T-cell (primary cell): ENCODE measurements at regions not wholly inside any gene's neighbourhood (a gene's known extent, or its start where the extent isn't known, plus 50 kb on each side); places are given as distances from the start of the nearest gene placed in this dataset.

Source experiments
- ATAC-seq, 4 experiments: fragments of 200-7000 bp in 3 of 4; fragments of 150-1000 bp in 1 of 4; cut with Tn5 transposase; replicated peaks in 1 of 4; 1 replicate in 3 of 4; 2 replicates in 1 of 4; pipeline ENCODE4 v1.10.0; 2021; ENCODE audit warnings: moderate library complexity in 3 of 4, mild to moderate bottlenecking in 2 of 4, moderate number of reproducible peaks in 1 of 4
- CTCF ChIA-PET, 2 donors: fragments of 300-600 bp; sonication (Branson Sonifier 250); formaldehyde crosslinking; loops; one replicate each; lab custom pipeline; 2022; ENCODE audit warnings: antibody characterized with exemption in 2 of 2; lab: Charles Lee
- POLR2A ChIA-PET, 2 donors: fragments of 300-600 bp; sonication (Branson Sonifier 250); formaldehyde crosslinking; loops; one replicate each; lab custom pipeline; 2022; ENCODE audit warnings: antibody characterized with exemption in 2 of 2; lab: Charles Lee
- DNase-seq, 35 experiments: peaks; one replicate each; pipeline versions ENCODE4 v3.0.0 to v3.0.0-alpha.2; 2013 to 2023
- H3K27ac ChIP-seq: one replicate; pipeline ENCODE4 v1.5.1; 2013; ENCODE audit warnings: low read length
- H3K27me3 ChIP-seq, 2 experiments: replicated peaks in 1 of 2; 1 replicate in 1 of 2; 2 replicates in 1 of 2; pipeline versions ENCODE4 v1.6.1 to v1.7.0; 2013; ENCODE audit warnings: low read length in 1 of 2, mixed read lengths in 1 of 2; ENCODE audit not compliant: control insufficient read depth in 2 of 2, insufficient read depth in 2 of 2; ENCODE audit errors: extremely low read depth in 1 of 2
- H3K36me3 ChIP-seq, 2 donors: 1 replicate in 1 of 2; 2 replicates in 1 of 2; pipeline versions ENCODE4 v1.6.1 to v1.7.0; 2013; ENCODE audit warnings: low read length in 1 of 2; ENCODE audit not compliant: control insufficient read depth in 2 of 2, insufficient read depth in 1 of 2; ENCODE audit errors: extremely low read depth in 1 of 2
- H3K4me1 ChIP-seq, 2 experiments: 1 replicate in 1 of 2; 2 replicates in 1 of 2; pipeline versions ENCODE4 v1.6.1 to v1.7.0; 2013; ENCODE audit warnings: low read length in 2 of 2, mixed read lengths in 1 of 2; ENCODE audit not compliant: insufficient read depth in 2 of 2, control insufficient read depth in 1 of 2; ENCODE audit errors: extremely low read depth in 1 of 2
- H3K4me3 ChIP-seq, 2 donors: 1 replicate in 1 of 2; 2 replicates in 1 of 2; pipeline versions ENCODE4 v1.5.1 to v1.7.0; 2013; ENCODE audit warnings: mild to moderate bottlenecking in 2 of 2, low read length in 1 of 2, moderate library complexity in 1 of 2; ENCODE audit not compliant: control insufficient read depth in 1 of 2; ENCODE audit errors: extremely low read depth in 1 of 2
- H3K9me3 ChIP-seq: 2 replicates; pipeline ENCODE4 v1.7.0; 2013
- H3K27ac Mint-ChIP-seq, 2 donors: one replicate each; pipeline ENCODE4 v1.8.0; 2020 to 2021; ENCODE audit warnings: mild to moderate bottlenecking in 2 of 2, mixed read lengths in 2 of 2
- H3K27me3 Mint-ChIP-seq, 2 donors: one replicate each; pipeline ENCODE4 v1.8.0; 2021 to 2022; ENCODE audit warnings: mixed read lengths in 2 of 2
- H3K36me3 Mint-ChIP-seq: one replicate; pipeline ENCODE4 v1.8.0; 2021; ENCODE audit warnings: mixed read lengths
- H3K4me1 Mint-ChIP-seq, 3 donors: one replicate each; pipeline ENCODE4 v1.8.0; 2020 to 2022; ENCODE audit warnings: mixed read lengths in 3 of 3, mild to moderate bottlenecking in 1 of 3
- H3K4me3 Mint-ChIP-seq, 3 donors: one replicate each; pipeline ENCODE4 v1.8.0; 2020 to 2022; ENCODE audit warnings: mild to moderate bottlenecking in 3 of 3, mixed read lengths in 3 of 3, moderate library complexity in 3 of 3
- H3K9me3 Mint-ChIP-seq, 3 donors: one replicate each; pipeline ENCODE4 v1.8.0; 2020 to 2022; ENCODE audit warnings: mixed read lengths in 3 of 3
- WGBS: methylation state at CpG from one replicate; pipeline ENCODE4 v1.1.5; 2013; ENCODE audit warnings: missing lambda C conversion rate; ENCODE audit not compliant: insufficient coverage; 5-methylcytosine and 5-hydroxymethylcytosine counted together

- Histone ChIP-seq H3K4me3 (no peak overlapping the region), H3K9me3 (no peaks in the 10 kb centered on the region), H3K4me1 (peaks cover 0 to 17% of the 10 kb centered on the region in 2 experiments), H3K27ac (no peak overlapping the region), H3K27me3 (peaks cover 0 to 7% of the 10 kb centered on the region in 2 experiments), H3K36me3 (no peaks in the 10 kb centered on the region)
- no peak overlapping the region for H3K4me3 Mint-ChIP-seq
- ChIA-PET POLR2A (no interaction called here), CTCF (no interaction called here)
- H3K27ac Mint-ChIP-seq = no peak overlapping the region
- DNase-seq = no peak
- 92% methylated on average over 4 of the region's 7 CpGs for WGBS
- no peaks in the 10 kb centered on the region for H3K36me3 Mint-ChIP-seq
- no peaks in the 10 kb centered on the region for H3K27me3 Mint-ChIP-seq
- ATAC-seq = no peak
- peaks cover 0 to 2% (median 2%) of the 10 kb centered on the region in 3 donors for H3K4me1 Mint-ChIP-seq
- H3K9me3 Mint-ChIP-seq = peaks cover 0 to 3% (median 0%) of the 10 kb centered on the region in 3 donors
These were observed 75.3 kb upstream of the NCAM1 start for GRCh38 chr11:112885744-112886433.

GRCh38 chr11:112886434-112887370, 74.5 kb upstream of the NCAM1 start:
- Histone ChIP-seq H3K27ac (no peak overlapping the region), H3K9me3 (no peaks in the 10 kb centered on the region), H3K4me1 (peaks cover 0 to 10% of the 10 kb centered on the region in 2 experiments), H3K4me3 (no peak overlapping the region), H3K36me3 (no peaks in the 10 kb centered on the region), H3K27me3 (peaks cover 0 to 7% of the 10 kb centered on the region in 2 experiments)
- no peak for ATAC-seq
- CTCF ChIA-PET = no interaction called here
- H3K27ac Mint-ChIP-seq = no peak overlapping the region
- no peaks in the 10 kb centered on the region for H3K36me3 Mint-ChIP-seq
- WGBS = 93% methylated on average over 2 of the region's 7 CpGs
- no peak for DNase-seq
- peaks cover 0 to 3% (median 0%) of the 10 kb centered on the region in 3 donors for H3K9me3 Mint-ChIP-seq
- H3K4me3 Mint-ChIP-seq = no peak overlapping the region
- POLR2A ChIA-PET = no interaction called here
- H3K4me1 Mint-ChIP-seq = no peaks in the 10 kb centered on the region
- H3K27me3 Mint-ChIP-seq = peaks cover 0 to 2% of the 10 kb centered on the region in 2 donors

DNA sequence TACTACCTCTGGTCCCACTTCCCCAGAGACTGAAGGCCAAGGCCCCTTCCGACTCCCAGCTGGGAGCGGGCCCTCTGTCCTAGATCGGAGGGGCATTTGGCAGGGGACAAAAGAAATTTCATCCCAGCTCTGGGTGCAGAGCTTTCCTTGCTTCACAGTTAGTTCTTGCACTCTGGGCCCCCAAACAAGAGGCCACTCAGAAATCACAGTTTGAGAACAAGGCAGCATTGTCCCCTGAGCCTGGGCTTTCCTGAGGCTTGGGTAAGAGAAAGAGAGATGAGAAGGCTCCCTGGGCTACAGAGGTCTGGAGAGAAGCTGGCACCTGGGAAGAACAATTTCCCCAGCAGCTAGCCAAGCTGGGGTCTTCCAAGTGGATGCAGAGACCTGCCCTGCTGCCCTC, 71.8 kb upstream of the NCAM1 start:
- Mint-ChIP-seq H3K36me3 (no peaks in the 10 kb centered on the region), H3K27me3 (peaks cover 8 to 14% of the 10 kb centered on the region in 2 donors), H3K27ac (no peak overlapping the region), H3K4me3 (no peak overlapping the region), H3K4me1 (no peaks in the 10 kb centered on the region), H3K9me3 (peaks cover 0 to 10% (median 0%) of the 10 kb centered on the region in 3 donors)
- 94% methylated on average over 3 of the region's 3 CpGs for WGBS
- DNase-seq (no peak), ATAC-seq (no peak)
- Histone ChIP-seq H3K36me3 (no peaks in the 10 kb centered on the region), H3K4me1 (no peaks in the 10 kb centered on the region), H3K9me3 (no peaks in the 10 kb centered on the region), H3K27ac (no peak overlapping the region), H3K4me3 (no peak overlapping the region), H3K27me3 (peaks cover 0 to 7% of the 10 kb centered on the region in 2 experiments)
- POLR2A ChIA-PET = no interaction called here
- CTCF ChIA-PET = no interaction called here

- Histone ChIP-seq H3K27ac (no peak overlapping the region), H3K27me3 (no peaks in the 10 kb centered on the region), H3K9me3 (no peaks in the 10 kb centered on the region), H3K4me3 (no peak overlapping the region), H3K36me3 (no peaks in the 10 kb centered on the region), H3K4me1 (no peaks in the 10 kb centered on the region)
- CTCF ChIA-PET = interaction anchor here in 1 of 2 donors (0.6 kb wide), 1 partner anchor 321 kb away, joined by 4 read pairs; no protein-coding TSS in a partner anchor
- POLR2A ChIA-PET = no interaction called here
- Mint-ChIP-seq H3K36me3 (no peaks in the 10 kb centered on the region), H3K9me3 (no peaks in the 10 kb centered on the region), H3K27ac (no peak overlapping the region), H3K4me3 (no peak overlapping the region), H3K4me1 (no peaks in the 10 kb centered on the region), H3K27me3 (peaks cover 0 to under 1% of the 10 kb centered on the region in 2 donors)
- DNase-seq (no peak), ATAC-seq (no peak)
- WGBS = no CpG with 5 or more reads among the region's 4 CpGs
These were observed 61.8 kb upstream of the NCAM1 start for GRCh38 chr11:112899235-112900006.

DNA sequence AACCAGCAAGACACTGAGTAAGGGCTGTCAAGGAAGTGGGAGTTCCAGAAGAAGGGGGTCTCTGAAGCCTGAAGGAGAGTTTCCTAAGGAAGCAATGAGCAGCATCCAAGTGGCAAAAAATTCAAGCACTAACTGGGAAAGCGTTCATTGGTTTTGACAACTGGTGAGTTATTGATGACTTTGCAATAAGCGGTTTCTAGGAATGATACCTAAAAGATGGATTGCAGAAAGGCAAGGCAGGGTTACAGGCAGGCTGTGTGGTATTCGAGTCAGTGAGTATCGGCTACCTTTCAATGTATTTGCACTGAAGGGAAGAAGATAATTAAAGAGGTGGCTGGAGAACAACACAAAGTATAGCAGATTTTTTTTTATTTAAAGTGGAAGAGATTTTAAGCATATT, 59.3 kb upstream of the NCAM1 start:
- H3K4me3 Mint-ChIP-seq = no peak overlapping the region
- no peaks in the 10 kb centered on the region for H3K27me3 ChIP-seq
- ChIA-PET CTCF (no interaction called here), POLR2A (no interaction called here)
- no peaks in the 10 kb centered on the region for H3K36me3 Mint-ChIP-seq
- WGBS = 85% methylated on average over 4 of the region's 4 CpGs
- no peak overlapping the region for H3K27ac Mint-ChIP-seq
- no peaks in the 10 kb centered on the region for H3K9me3 ChIP-seq
- no peaks in the 10 kb centered on the region for H3K27me3 Mint-ChIP-seq
- H3K4me1 ChIP-seq = no peaks in the 10 kb centered on the region
- H3K9me3 Mint-ChIP-seq = peaks cover 0 to 4% (median 0%) of the 10 kb centered on the region in 3 donors
- H3K4me3 ChIP-seq = no peak overlapping the region
- ATAC-seq (no peak), DNase-seq (no peak)
- no peaks in the 10 kb centered on the region for H3K36me3 ChIP-seq
- no peak overlapping the region for H3K27ac ChIP-seq
- H3K4me1 Mint-ChIP-seq = no peaks in the 10 kb centered on the region

- H3K4me1 Mint-ChIP-seq = no peaks in the 10 kb centered on the region
- H3K36me3 Mint-ChIP-seq = no peaks in the 10 kb centered on the region
- no peak for ATAC-seq
- no peak overlapping the region for H3K27ac Mint-ChIP-seq
- no peak overlapping the region for H3K4me3 Mint-ChIP-seq
- no peaks in the 10 kb centered on the region for H3K36me3 ChIP-seq
- POLR2A ChIA-PET = no interaction called here
- 50% methylated on average over 1 of the region's 2 CpGs for WGBS
- no peaks in the 10 kb centered on the region for H3K9me3 ChIP-seq
- no peaks in the 10 kb centered on the region for H3K4me1 ChIP-seq
- DNase-seq = no peak
- no peaks in the 10 kb centered on the region for H3K27me3 ChIP-seq
- no peaks in the 10 kb centered on the region for H3K27me3 Mint-ChIP-seq
- H3K27ac ChIP-seq = no peak overlapping the region
- no peak overlapping the region for H3K4me3 ChIP-seq
- H3K9me3 Mint-ChIP-seq = peaks cover 0 to 4% (median 0%) of the 10 kb centered on the region in 3 donors
- CTCF ChIA-PET = no interaction called here
These were observed 58.7 kb upstream of the NCAM1 start for GRCh38 chr11:112902361-112903011.
